ENCODE measurements at regions not wholly inside any gene's neighbourhood (a gene's known extent, or its start where the extent isn't known, plus 50 kb on each side); places are given as distances from the start of the nearest gene placed in this dataset.
A peak's percentile ranks its signal among the peaks of the same experiment; 100 is the strongest.
"Not testable (repeated sequence)": the region's sequence is repeated elsewhere in the genome, so short reads cannot be mapped to it uniquely, and the experiment has no call there.

DNA sequence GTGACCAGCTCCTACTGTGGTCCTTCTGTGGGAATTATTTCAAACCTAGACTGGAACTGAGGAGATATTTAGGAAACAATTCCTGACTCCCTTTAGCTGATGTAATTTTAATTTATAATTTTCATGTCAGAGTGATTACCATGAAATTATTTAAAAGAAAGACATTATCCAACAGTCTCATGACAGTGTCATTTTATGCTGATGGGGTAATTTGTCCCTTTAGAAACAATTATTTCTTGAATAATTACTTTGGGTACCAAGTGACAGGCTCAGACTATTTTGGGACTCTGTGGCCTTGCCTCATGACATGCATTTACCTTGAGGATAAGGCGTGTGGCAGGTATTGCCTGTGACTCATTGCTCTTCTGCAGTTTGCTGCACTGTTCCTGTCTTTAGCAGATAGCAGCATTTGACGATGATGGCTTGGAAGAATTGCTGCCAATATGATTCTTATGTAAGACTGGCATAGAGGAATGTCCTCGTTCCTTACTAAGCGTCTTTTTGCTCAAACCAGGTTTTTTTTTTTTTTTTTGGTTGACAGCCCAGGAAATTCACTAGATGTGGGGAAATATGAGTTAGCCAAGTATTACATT lies 206.0 kb upstream of the HMCN1 start:
- no peak overlapping the region for H3K27ac Mint-ChIP-seq
- DNase-seq (no peak), ATAC-seq (ENCODE audit: low read depth in 2 of 2) (no peak)
- H3K36me3 Mint-ChIP-seq, result peaks cover 0 to 6% of the 10 kb centered on the region in 2 donors
- peaks cover 0 to 5% (median 0%) of the 10 kb centered on the region in 7 donors for H3K9me3 Mint-ChIP-seq
- H3K4me1 Mint-ChIP-seq, result peaks cover 17 to 18% (median 18%) of the 10 kb centered on the region in 3 donors
- no peak overlapping the region for H3K4me3 Mint-ChIP-seq
- H3K27me3 Mint-ChIP-seq, result no peaks in the 10 kb centered on the region

DNA sequence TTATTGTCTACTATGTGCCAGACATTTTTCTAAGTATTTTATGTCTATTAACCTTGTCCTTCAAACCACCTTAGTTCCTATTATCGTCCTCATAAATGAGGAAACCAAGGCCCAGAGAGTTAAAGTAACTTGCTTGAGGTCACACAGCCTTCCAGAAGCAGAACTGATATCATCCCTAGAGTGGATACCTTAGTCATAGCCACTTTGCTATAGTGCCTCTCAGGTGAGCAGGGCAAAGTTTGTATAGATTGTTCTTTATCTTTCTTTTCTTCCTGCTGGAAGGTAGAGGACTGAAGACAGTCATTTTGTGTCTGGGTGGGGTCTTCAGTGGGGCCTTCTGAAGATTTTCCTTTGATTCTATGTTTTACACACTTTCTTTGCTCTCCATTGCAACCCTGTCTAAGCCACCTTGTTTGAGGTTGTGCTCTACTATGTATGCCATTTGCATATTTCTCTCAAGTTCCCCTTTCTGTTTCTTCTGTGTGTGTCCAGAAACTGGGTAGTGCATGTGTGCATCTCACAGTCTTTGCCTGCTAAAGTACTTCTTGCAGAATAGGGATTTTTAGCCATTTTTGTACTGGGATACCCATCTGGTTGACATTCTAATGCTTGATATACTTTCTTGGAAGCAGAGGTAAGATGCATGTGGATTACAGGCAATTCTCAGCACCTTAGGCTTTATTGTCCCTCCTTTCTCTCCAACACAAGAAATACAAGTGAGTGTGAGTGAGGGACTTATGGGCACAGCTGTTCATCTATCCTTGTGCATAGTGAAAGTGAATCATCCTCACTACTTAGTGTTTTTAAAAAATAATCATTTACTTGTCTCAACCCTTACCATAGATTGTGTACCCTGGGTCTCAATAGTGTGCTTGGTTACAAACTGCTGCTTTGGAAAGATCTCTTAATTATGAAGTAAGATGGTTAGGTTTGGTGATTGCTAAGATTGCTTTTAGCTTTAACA lies 207.6 kb upstream of the HMCN1 start:
- Mint-ChIP-seq H3K36me3 (no peaks in the 10 kb centered on the region), H3K27ac (peak overlapping the region in 4 of 6 donors; percentile 12 to 89 (median 30)), H3K4me1 (peaks cover 14 to 18% (median 17%) of the 10 kb centered on the region in 3 donors), H3K9me3 (peaks cover 0 to 3% (median 0%) of the 10 kb centered on the region in 7 donors), H3K4me3 (peak overlapping the region in 3 of 8 donors; percentile 37 to 57 (median 44)), H3K27me3 (no peaks in the 10 kb centered on the region)
- peak; percentile 100 for ATAC-seq (ENCODE audit: low read depth in 2 of 2)
- DNase-seq, result peak; percentile 51

DNA sequence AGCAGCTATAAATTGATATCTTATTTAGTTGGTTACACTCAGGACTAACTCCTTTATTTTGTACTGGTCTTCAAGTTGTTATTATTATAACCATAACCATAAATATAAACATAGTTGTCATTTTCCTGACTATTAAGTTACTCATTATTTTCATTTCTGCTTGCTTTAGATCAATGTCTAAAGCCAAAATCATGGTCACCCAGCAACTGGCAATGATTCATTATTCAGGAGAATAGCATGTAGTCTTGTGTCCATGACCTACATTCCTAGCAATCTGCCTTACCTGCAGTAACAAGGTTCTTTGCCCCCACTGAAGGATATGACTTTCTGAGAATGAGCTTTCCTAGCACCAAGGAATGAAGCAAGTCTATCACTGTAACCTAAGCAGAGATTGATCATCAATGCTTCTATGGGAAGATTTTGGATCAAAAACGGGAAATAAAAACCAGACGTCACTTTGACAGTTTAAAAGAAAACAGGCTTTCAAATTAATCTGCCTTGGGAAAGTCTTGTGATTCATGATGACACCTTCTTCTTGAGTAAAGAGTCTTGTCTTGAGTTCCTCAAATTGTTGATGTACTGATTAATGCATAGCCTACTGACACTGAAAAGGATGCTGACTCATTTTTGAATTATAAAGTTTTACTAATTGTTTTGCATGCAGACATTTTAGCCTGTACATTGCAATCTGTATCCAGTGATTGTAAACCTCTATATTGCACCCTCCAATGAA lies 203.3 kb upstream of the IVNS1ABP start:
- Mint-ChIP-seq H3K4me3 (no peak overlapping the region), H3K27ac (no peak overlapping the region), H3K27me3 (peaks cover 0 to under 1% (median 0%) of the 10 kb centered on the region in 3 donors), H3K4me1 (no peaks in the 10 kb centered on the region), H3K9me3 (peaks cover 0 to 29% (median 16%) of the 10 kb centered on the region in 7 donors), H3K36me3 (peaks cover 0 to 4% of the 10 kb centered on the region in 2 donors)
- DNase-seq, result no peak
- ATAC-seq (ENCODE audit: low read depth in 2 of 2), result no peak

DNA sequence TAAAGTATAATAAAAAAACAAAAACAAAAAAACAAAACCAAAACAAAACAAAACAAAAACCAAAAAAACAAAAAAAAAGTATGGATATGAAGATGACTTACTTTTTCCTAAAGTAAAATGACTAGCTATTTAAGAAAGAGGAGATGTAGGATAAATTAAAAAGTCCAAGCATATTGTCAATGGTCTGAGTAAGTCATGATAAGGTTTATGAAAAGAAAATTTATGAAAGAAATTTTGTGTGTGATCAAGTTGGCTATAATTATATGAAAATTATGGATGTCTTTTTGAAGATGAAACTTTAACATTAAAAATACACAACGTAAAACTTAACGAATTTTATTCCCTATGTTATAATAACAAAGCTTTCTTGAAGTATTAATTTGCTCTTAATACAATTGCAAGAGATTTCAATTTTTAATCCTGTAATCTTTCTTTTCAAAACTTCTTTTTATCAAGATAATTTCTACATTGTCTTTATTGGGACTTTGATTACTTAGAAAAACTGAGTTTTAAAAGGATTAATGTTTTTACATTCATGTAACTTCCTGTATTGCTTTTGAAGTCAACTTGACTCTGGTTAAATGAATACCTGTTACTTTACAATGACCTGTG lies 200.9 kb upstream of the IVNS1ABP start:
- no peak for ATAC-seq (ENCODE audit: low read depth in 2 of 2)
- Mint-ChIP-seq H3K27ac (peak overlapping the region in 1 of 6 donors; percentile 40), H3K36me3 (peaks cover 0 to 4% of the 10 kb centered on the region in 2 donors), H3K4me3 (no peak overlapping the region), H3K4me1 (no peaks in the 10 kb centered on the region), H3K27me3 (peaks cover 0 to 8% (median 0%) of the 10 kb centered on the region in 3 donors), H3K9me3 (peaks cover 0 to 29% (median 13%) of the 10 kb centered on the region in 7 donors)
- DNase-seq, result no peak

DNA sequence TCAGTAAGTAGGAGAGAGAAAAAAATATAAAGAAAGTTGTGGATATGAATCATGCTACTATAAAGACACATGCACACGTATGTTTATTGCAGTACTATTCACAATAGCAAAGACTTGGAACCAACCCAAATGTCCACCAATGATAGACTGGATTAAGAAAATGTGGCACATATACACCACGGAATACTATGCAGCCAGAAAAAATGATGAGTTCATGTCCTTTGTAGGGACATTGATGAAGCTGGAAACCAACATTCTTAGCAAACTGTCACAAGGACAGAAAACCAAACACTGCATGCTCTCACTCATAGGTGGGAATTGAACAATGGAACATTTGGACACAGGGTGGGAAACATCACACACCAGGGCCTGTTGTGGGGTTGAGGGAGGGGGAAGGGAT lies 200.3 kb upstream of the IVNS1ABP start:
- H3K4me1 Mint-ChIP-seq; H3K4me3 Mint-ChIP-seq; H3K36me3 Mint-ChIP-seq; DNase-seq; H3K27ac Mint-ChIP-seq; H3K27me3 Mint-ChIP-seq; ATAC-seq (ENCODE audit: low read depth in 2 of 2): not testable (repeated sequence)
- peaks cover 0 to 29% (median 13%) of the 10 kb centered on the region in 7 donors for H3K9me3 Mint-ChIP-seq

DNA sequence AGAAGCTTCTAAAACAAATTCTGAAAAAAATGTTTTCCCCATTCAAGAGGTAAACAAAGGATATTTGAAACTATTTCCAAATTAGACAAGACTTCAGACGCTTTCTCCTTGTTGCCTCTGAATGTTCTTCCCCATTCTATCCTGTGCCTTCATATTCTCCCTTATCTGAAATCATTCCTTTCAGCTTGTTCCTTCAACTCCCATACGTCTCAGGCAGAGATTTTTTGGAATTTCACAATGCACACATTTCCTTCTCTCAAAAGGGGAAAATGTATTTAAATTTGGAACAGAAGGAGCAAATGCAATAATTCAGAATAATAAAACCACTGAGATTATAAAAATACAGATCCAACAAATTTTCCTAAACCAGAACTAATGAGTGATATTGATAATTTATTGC lies 198.7 kb upstream of the IVNS1ABP start:
- ATAC-seq (ENCODE audit: low read depth in 2 of 2) (no peak), DNase-seq (no peak)
- peaks cover 0 to 8% (median 0%) of the 10 kb centered on the region in 3 donors for H3K27me3 Mint-ChIP-seq
- no peak overlapping the region for H3K4me3 Mint-ChIP-seq
- H3K36me3 Mint-ChIP-seq, result peaks cover 0 to 4% of the 10 kb centered on the region in 2 donors
- H3K4me1 Mint-ChIP-seq, result no peaks in the 10 kb centered on the region
- no peak overlapping the region for H3K27ac Mint-ChIP-seq
- H3K9me3 Mint-ChIP-seq, result peaks cover 0 to 29% (median 13%) of the 10 kb centered on the region in 7 donors

DNA sequence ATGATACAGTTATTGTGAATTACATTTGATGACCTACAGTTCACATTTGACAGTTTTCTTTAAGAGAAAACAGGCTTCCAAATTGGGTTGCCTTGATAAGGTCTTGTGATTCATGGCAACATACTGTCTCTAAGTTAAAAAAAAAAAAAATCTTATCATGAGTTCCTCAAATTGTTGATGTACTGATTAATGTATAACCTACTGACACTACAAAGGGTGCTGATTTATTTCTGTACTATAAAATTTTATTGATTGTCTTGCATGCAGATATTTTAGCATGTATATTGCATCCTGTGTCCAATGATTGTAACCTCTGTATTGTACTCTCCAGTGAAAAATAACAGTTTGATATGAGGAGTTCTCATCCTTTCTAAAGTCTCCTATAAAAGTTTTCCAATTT lies 197.3 kb upstream of the IVNS1ABP start:
- H3K27ac Mint-ChIP-seq, result no peak overlapping the region
- peaks cover 0 to 4% of the 10 kb centered on the region in 2 donors for H3K36me3 Mint-ChIP-seq
- DNase-seq, result no peak
- H3K4me1 Mint-ChIP-seq, result no peaks in the 10 kb centered on the region
- peaks cover 0 to 8% (median 0%) of the 10 kb centered on the region in 3 donors for H3K27me3 Mint-ChIP-seq
- no peak for ATAC-seq (ENCODE audit: low read depth in 2 of 2)
- H3K4me3 Mint-ChIP-seq, result no peak overlapping the region
- H3K9me3 Mint-ChIP-seq, result peaks cover 0 to 23% (median 13%) of the 10 kb centered on the region in 7 donors

DNA sequence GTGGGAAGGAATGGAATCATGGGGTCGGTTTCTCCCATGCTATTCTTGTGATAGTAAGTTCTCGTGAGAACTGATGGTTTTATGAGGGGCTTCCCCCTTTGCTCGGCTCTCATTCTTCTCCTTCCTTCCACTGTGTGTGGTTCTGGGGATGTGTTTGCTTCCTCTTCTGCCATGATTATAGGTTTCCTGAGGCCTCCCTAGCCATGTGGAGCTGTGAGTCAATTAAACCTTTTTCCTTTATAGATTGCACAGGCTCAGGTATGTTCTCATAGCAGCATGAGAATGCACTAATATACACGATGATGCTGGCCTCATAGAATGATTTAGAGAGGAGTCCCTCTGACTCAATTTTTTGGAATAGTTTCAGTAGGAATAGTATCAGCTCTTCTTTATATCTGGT lies 195.4 kb upstream of the IVNS1ABP start:
- no peak for ATAC-seq (ENCODE audit: low read depth in 2 of 2)
- no peak for DNase-seq
- Mint-ChIP-seq H3K27ac (no peak overlapping the region), H3K4me1 (no peaks in the 10 kb centered on the region), H3K36me3 (peaks cover 0 to 4% of the 10 kb centered on the region in 2 donors), H3K9me3 (peaks cover 0 to 10% (median 5%) of the 10 kb centered on the region in 7 donors), H3K4me3 (no peak overlapping the region), H3K27me3 (peaks cover 0 to 8% (median 0%) of the 10 kb centered on the region in 3 donors)

DNA sequence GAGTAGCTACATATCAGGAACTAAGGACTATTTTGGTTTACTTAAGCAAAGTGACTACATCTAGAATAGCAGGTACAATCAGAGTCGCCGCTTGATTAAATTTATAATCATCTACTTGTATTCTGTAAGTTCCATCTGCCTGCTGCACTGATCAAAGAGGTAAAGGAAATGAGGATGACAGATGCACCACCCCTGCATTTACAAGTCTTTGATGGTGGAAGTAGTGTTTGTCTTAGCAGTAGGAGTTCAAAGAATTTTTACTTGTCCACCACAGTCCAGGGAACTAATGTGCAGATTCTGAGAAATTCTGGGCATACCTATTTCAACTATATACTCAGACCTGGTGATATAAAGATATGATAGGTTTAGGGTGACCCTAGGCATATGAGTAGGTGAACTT lies 184.1 kb upstream of the IVNS1ABP start:
- Mint-ChIP-seq H3K4me3 (no peak overlapping the region), H3K9me3 (peaks cover 0 to 6% (median 1%) of the 10 kb centered on the region in 7 donors), H3K4me1 (no peaks in the 10 kb centered on the region), H3K27me3 (peaks cover 12 to 16% (median 15%) of the 10 kb centered on the region in 3 donors), H3K36me3 (no peaks in the 10 kb centered on the region), H3K27ac (no peak overlapping the region)
- DNase-seq (no peak), ATAC-seq (ENCODE audit: low read depth in 2 of 2) (no peak)

DNA sequence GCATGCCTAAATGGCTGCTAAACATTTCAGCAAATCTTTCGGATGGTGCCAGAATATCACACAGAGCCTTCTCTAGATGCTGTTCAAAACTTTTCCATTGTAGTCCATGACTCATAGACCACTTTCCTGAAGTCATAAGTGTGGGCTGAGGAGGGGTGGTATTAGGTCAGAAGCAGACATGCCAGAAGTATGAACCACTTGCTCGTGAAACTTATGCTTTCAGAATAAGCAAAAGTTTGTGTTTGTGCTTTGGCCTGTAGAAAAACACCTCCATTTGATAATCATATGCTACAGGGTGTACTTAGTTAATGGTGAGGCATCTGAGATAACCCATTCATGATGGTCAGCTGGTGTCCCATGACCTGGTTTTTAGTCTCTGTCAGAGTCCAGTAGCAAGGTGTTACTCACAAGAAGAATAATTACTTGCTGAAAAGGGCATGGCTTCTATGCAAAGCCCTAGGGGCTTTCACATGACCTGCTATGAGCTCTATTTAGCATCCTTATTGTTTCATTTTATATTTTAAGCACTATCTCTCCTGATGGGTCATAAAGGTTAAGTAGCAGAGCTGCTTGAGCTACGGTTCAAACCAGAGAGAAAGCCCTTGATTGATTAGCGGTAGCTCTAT lies 183.1 kb upstream of the IVNS1ABP start:
- DNase-seq (no peak), ATAC-seq (ENCODE audit: low read depth in 2 of 2) (no peak)
- Mint-ChIP-seq H3K4me3 (no peak overlapping the region), H3K27me3 (peaks cover 14 to 20% (median 19%) of the 10 kb centered on the region in 3 donors), H3K4me1 (no peaks in the 10 kb centered on the region), H3K27ac (peak overlapping the region in 1 of 6 donors; percentile 51), H3K36me3 (no peaks in the 10 kb centered on the region), H3K9me3 (no peaks in the 10 kb centered on the region)

DNA sequence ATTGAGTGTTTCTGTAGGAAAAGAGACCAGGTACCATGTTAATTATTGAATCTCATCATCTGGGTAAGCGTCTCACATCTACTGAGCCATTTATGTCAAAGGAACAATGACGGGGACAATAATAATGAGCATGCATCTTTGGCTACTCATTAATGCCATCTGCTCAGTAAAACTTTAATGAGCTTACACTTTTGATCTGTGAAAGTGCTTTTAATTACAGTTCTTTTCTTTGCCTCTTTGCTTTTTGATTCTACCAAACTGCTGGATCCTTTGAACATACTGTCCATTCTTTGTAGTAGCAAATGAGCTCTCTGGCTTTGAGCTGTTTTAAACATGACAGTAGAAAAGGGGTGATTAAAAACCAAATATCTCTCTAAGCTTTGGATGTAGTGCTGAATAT lies 181.2 kb upstream of the IVNS1ABP start:
- Mint-ChIP-seq H3K4me3 (no peak overlapping the region), H3K4me1 (no peaks in the 10 kb centered on the region), H3K36me3 (no peaks in the 10 kb centered on the region), H3K27ac (no peak overlapping the region), H3K27me3 (peaks cover 14 to 20% (median 19%) of the 10 kb centered on the region in 3 donors), H3K9me3 (no peaks in the 10 kb centered on the region)
- DNase-seq (no peak), ATAC-seq (ENCODE audit: low read depth in 2 of 2) (no peak)

DNA sequence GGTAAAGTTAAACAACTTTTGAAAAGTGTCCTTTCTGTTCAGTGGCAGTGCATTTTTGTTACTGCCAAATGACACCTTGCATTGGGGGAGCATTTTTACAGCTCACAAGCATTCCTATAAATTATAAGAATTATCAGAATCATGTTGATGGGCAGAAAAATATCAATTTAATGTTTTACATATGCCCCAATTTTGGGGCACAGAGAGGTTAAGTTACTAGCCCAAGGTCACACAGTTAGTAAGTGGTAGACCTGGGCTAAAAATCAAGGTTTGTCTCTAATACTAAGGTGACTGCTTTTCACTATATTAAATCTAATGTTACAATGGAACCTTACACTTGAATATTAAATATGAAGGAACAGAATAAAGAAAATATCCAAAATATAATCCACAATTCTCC lies 180.1 kb upstream of the IVNS1ABP start:
- DNase-seq (no peak), ATAC-seq (ENCODE audit: low read depth in 2 of 2) (no peak)
- Mint-ChIP-seq H3K27ac (no peak overlapping the region), H3K27me3 (peaks cover 14 to 20% (median 19%) of the 10 kb centered on the region in 3 donors), H3K4me1 (no peaks in the 10 kb centered on the region), H3K36me3 (no peaks in the 10 kb centered on the region), H3K4me3 (no peak overlapping the region), H3K9me3 (no peaks in the 10 kb centered on the region)

All from naive B cell (primary cell).